VCaP (cell line): ENCODE measurements at regions not wholly inside any gene's neighbourhood (a gene's known extent, or its start where the extent isn't known, plus 50 kb on each side); places are given as distances from the start of the nearest gene placed in this dataset.

Experiments
- H3K27ac ChIP-seq: fragments of 450-650 bp; 2 replicates; pipeline ENCODE4 v1.5.1; 2017
- TF ChIP-seq, protein P1 (sequence below): fragments of 450-650 bp; conservative IDR thresholded peaks from 2 replicates; pipeline ENCODE4 v1.5.1; 2017; ENCODE audit warnings: mild to moderate bottlenecking, moderate library complexity

DNA sequence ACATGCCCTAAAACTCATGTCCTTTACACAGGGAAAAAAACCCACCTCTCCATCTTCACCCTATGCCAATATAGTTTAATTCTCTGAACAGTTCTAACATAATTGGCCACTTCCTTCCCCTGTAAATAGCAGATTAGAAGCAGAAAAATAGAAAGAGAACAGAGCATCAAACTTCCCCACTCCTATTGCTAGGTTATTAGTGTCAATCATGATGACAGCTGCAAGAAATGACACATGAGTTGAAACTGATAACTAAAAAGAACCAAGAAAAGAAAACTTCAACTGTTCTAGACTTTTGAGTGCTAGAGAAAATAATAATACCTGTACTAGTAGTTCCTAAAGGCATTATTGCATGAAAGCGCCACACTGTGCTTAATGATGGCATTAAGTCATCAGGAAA lies 284.5 kb upstream of the TRPC5 start:
- H3K27ac ChIP-seq = no peak overlapping the region
- TF ChIP-seq, protein P1, sequence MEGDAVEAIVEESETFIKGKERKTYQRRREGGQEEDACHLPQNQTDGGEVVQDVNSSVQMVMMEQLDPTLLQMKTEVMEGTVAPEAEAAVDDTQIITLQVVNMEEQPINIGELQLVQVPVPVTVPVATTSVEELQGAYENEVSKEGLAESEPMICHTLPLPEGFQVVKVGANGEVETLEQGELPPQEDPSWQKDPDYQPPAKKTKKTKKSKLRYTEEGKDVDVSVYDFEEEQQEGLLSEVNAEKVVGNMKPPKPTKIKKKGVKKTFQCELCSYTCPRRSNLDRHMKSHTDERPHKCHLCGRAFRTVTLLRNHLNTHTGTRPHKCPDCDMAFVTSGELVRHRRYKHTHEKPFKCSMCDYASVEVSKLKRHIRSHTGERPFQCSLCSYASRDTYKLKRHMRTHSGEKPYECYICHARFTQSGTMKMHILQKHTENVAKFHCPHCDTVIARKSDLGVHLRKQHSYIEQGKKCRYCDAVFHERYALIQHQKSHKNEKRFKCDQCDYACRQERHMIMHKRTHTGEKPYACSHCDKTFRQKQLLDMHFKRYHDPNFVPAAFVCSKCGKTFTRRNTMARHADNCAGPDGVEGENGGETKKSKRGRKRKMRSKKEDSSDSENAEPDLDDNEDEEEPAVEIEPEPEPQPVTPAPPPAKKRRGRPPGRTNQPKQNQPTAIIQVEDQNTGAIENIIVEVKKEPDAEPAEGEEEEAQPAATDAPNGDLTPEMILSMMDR = no peak

GRCh38 chrX:112359906-112360305 lies 277.3 kb upstream of the TRPC5 start:
- H3K27ac ChIP-seq = no peak overlapping the region
- TF ChIP-seq, protein P1 = no peak

- TF ChIP-seq, protein P1 = no peak
- no peak overlapping the region for H3K27ac ChIP-seq
Measured at GRCh38 chrX:112355931-112356330, 273.4 kb upstream of the TRPC5 start.

DNA sequence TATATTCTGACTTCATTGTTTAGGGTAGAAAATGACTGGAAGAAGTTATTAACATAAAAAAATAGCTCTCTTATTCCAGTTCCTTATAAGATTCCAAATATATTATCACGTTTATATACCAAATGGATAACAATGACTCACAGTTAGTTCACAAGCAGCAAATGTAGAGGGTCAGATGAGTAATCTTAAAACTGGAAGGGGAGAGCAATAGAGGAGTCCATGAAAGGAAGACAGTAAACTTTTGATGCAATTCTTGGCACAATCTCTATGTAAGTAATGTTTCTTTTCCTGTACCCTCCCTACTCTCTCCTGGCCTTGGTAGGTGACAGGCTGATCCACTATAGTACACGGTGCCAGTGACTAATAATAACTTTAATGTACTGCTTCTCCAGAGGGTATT lies 259.0 kb upstream of the TRPC5 start:
- TF ChIP-seq, protein P1 = no peak
- no peak overlapping the region for H3K27ac ChIP-seq

- no peak overlapping the region for H3K27ac ChIP-seq
- TF ChIP-seq, protein P1 = no peak
Measured at GRCh38 chrX:112313201-112313600, 230.6 kb upstream of the TRPC5 start.

- TF ChIP-seq, protein P1 = no peak
- peak overlapping the region; percentile 61 for H3K27ac ChIP-seq
Measured at GRCh38 chrX:112306027-112306426, 223.5 kb upstream of the TRPC5 start.

DNA sequence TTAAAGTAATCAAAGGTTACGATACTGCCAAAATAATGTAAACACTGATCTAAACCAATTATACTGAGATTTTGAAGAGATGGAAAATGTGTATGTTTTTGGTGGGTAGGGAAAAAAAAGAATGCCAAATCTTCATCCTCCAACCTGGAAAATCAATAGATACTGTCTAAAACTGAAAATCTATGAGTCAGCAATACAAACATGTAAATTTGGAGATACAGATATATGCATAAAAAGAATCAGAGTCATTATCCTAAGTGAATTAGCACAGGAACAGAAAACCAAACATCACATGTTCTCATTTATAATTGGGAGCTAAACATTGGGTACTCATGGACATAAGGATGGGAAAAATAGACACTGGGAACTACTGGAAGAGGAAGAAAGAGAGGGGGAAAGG lies 197.4 kb upstream of the TRPC5 start:
- no peak overlapping the region for H3K27ac ChIP-seq
- TF ChIP-seq, protein P1 = no peak

DNA sequence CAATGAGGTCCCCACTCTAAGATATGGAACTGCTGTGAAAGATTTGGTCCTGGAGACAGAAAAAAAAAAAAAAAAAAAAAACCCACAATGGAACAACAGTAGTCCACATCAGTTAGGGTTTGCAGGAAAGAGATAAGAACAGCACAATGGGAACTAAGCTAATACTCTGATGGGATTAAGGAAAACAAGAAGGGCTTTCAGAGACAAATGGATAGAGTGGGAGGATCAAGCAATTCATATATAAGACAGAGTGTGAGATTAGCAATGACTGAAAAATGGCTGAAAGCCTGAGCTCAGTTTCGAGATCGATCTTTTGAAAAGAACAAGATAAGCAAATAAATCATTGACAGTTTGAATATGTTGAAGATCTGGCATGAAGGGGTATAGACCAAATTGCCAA lies 188.4 kb upstream of the TRPC5 start:
- H3K27ac ChIP-seq = no peak overlapping the region
- TF ChIP-seq, protein P1 = no peak
